ENCODE measurements at regions not wholly inside any gene's neighbourhood (a gene's known extent, or its start where the extent isn't known, plus 50 kb on each side); places are given as distances from the start of the nearest gene placed in this dataset.

DNA sequence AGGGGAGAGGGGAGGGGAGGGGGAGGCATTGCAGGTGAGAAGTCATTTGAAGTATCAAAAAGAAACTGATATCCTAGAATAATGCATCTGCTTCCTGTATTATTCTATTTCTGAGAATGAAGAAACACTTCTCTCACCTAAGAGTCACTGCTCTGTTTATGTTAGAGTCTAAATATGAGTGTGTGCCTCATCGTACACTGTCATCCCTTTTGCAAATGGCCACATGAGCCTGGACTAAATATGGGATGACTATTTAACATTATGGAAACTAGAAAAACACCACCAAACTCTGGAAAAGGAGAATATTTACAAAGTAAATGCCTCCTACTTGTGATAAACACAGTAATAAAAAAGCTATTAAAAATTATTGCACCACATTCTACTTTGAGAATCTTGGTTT is 146.4 kb upstream of the NOCT start:
- Histone ChIP-seq H3K27ac (no peak overlapping the region), H3K36me3 (no peaks in the 10 kb centered on the region), H3K27me3 (no peaks in the 10 kb centered on the region), H3K4me3 (no peak overlapping the region), H3K9me3 (no peaks in the 10 kb centered on the region), H3K4me1 (no peaks in the 10 kb centered on the region)
- DNase-seq (ENCODE audit: low spot score in 2 of 2) = no peak
- intact Hi-C loops (cut with DNase I; ENCODE audit: low total_unique reads) = no loop called here
- TF ChIP-seq POLR2A (IDR thresholded peaks at IDR 0.05) = no peak
- TF ChIP-seq, protein P1, sequence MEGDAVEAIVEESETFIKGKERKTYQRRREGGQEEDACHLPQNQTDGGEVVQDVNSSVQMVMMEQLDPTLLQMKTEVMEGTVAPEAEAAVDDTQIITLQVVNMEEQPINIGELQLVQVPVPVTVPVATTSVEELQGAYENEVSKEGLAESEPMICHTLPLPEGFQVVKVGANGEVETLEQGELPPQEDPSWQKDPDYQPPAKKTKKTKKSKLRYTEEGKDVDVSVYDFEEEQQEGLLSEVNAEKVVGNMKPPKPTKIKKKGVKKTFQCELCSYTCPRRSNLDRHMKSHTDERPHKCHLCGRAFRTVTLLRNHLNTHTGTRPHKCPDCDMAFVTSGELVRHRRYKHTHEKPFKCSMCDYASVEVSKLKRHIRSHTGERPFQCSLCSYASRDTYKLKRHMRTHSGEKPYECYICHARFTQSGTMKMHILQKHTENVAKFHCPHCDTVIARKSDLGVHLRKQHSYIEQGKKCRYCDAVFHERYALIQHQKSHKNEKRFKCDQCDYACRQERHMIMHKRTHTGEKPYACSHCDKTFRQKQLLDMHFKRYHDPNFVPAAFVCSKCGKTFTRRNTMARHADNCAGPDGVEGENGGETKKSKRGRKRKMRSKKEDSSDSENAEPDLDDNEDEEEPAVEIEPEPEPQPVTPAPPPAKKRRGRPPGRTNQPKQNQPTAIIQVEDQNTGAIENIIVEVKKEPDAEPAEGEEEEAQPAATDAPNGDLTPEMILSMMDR (IDR thresholded peaks at IDR 0.05) = no peak
- TF ChIP-seq POLR2AphosphoS5 (IDR thresholded peaks at IDR 0.05) = no peak

GRCh38 chr4:138868562-138868961 is 147.0 kb upstream of the NOCT start:
- no peaks in the 10 kb centered on the region for H3K27me3 ChIP-seq
- no peaks in the 10 kb centered on the region for H3K4me1 ChIP-seq
- H3K4me3 ChIP-seq = no peak overlapping the region
- intact Hi-C loops (cut with DNase I; ENCODE audit: low total_unique reads) = no loop called here
- no peaks in the 10 kb centered on the region for H3K9me3 ChIP-seq
- no peaks in the 10 kb centered on the region for H3K36me3 ChIP-seq
- no peak overlapping the region for H3K27ac ChIP-seq
- TF ChIP-seq POLR2A (IDR thresholded peaks at IDR 0.05) (no peak), POLR2AphosphoS5 (IDR thresholded peaks at IDR 0.05) (no peak)
- TF ChIP-seq, protein P1 (IDR thresholded peaks at IDR 0.05) = no peak
- no peak for DNase-seq (ENCODE audit: low spot score in 2 of 2)

GRCh38 chr4:138867404-138867803 is 148.2 kb upstream of the NOCT start:
- Histone ChIP-seq H3K4me3 (no peak overlapping the region), H3K27me3 (no peaks in the 10 kb centered on the region), H3K9me3 (no peaks in the 10 kb centered on the region), H3K27ac (no peak overlapping the region), H3K36me3 (no peaks in the 10 kb centered on the region), H3K4me1 (no peaks in the 10 kb centered on the region)
- intact Hi-C loops (cut with DNase I; ENCODE audit: low total_unique reads) = no loop called here
- DNase-seq (ENCODE audit: low spot score in 2 of 2) = no peak
- TF ChIP-seq POLR2AphosphoS5 (IDR thresholded peaks at IDR 0.05) (no peak), POLR2A (IDR thresholded peaks at IDR 0.05) (no peak)
- TF ChIP-seq, protein P1 (IDR thresholded peaks at IDR 0.05) = no peak

- H3K36me3 ChIP-seq = no peaks in the 10 kb centered on the region
- H3K27ac ChIP-seq = peak overlapping the region in 1 of 2 donors; percentile 40
- no peaks in the 10 kb centered on the region for H3K27me3 ChIP-seq
- DNase-seq (ENCODE audit: low spot score in 2 of 2) = no peak
- TF ChIP-seq, protein P1 (IDR thresholded peaks at IDR 0.05) = no peak
- TF ChIP-seq POLR2AphosphoS5 (IDR thresholded peaks at IDR 0.05) (no peak), POLR2A (IDR thresholded peaks at IDR 0.05) (no peak)
- no peak overlapping the region for H3K4me3 ChIP-seq
- intact Hi-C loops (cut with DNase I; ENCODE audit: low total_unique reads) = no loop called here
- H3K4me1 ChIP-seq = no peaks in the 10 kb centered on the region
- no peaks in the 10 kb centered on the region for H3K9me3 ChIP-seq
These were observed 149.3 kb upstream of the NOCT start for GRCh38 chr4:138866314-138866713.

DNA sequence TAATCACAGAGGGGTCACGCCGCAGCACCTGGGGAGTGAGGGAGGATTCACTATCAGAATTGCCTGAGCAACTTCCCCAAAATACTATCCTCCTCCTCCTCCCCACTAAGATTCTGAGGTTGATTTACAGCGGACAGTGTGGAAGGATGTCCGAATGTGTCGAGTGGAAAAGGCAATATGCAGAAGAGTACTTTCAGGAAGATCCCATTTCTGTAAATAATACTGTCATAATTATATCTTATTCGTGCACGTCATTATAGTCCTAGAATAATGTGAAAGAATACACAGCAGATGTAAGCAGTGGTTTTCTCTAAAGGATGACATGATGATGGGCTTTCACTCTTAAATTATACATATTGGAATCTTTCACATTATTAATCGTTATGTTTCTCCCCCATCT is 149.8 kb upstream of the NOCT start:
- H3K9me3 ChIP-seq = no peaks in the 10 kb centered on the region
- no peaks in the 10 kb centered on the region for H3K27me3 ChIP-seq
- no peak for TF ChIP-seq POLR2A (IDR thresholded peaks at IDR 0.05)
- no peak for TF ChIP-seq POLR2AphosphoS5 (IDR thresholded peaks at IDR 0.05)
- TF ChIP-seq, protein P1 (IDR thresholded peaks at IDR 0.05) = no peak
- no peak for DNase-seq (ENCODE audit: low spot score in 2 of 2)
- peak overlapping the region in 1 of 2 donors; percentile 33 for H3K27ac ChIP-seq
- H3K4me3 ChIP-seq = no peak overlapping the region
- H3K36me3 ChIP-seq = no peaks in the 10 kb centered on the region
- no peaks in the 10 kb centered on the region for H3K4me1 ChIP-seq
- intact Hi-C loops (cut with DNase I; ENCODE audit: low total_unique reads) = no loop called here
